ENCODE measurements at regions not wholly inside any gene's neighbourhood (a gene's known extent, or its start where the extent isn't known, plus 50 kb on each side); places are given as distances from the start of the nearest gene placed in this dataset.

DNA sequence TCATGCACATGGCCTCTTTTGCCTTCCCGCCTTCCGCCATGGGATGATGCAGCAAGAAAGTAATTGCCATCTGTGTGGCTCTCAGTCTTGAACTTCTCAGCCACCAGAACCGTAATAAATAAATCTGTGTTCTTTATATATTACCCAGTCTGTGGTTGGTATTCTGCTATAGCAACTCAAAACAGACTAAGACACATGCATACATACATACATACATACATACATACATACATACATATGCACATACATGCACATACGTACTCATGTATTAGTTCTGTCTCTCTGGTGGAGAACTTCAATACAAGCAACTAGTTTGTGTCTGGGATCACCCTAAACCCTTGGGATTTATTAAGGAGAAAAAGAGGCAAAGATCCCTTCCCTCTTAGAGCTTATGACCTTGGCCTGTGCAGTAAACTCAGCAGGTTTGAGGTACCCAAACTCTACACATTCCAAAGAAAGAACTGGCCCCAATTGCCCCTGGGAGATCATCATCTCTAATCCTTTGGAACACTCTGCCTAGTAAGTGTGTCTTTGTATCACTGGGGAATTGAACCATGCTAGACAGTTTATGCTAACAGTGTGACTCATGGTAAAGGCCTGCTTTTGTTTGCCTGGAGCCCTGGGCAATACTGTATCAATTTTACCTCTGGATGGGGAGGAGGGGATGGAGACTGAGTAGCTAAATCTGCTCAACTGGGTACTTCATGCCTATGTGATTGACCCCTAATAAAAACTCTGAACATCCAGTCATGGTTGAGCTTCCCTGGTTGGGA, 115.6 kb upstream of the LMCD1 start:
- Histone ChIP-seq H2BK5ac (ENCODE audit: low read depth, low read length, poor library complexity, severe bottlenecking) (no peak overlapping the region), H2BK120ac (ENCODE audit: low read depth, low read length) (no peak overlapping the region), H4K91ac (ENCODE audit: insufficient read depth, low read depth, low read length) (no peak overlapping the region), H3K36me3 (ENCODE audit: control insufficient read depth, insufficient read depth, low read length) (no peaks in the 10 kb centered on the region), H2AK5ac (ENCODE audit: low read depth, low read length) (no peak overlapping the region), H3K4me2 (ENCODE audit: low read depth, low read length) (no peak overlapping the region), H2AK9ac (replicated peaks; ENCODE audit: low read depth, low read length, poor library complexity) (no peak overlapping the region), H3K9ac (ENCODE audit: low read depth, low read length) (no peak overlapping the region), H3K9me3 (ENCODE audit: control insufficient read depth, insufficient read depth, low read length) (no peaks in the 10 kb centered on the region), H4K8ac (ENCODE audit: low read depth in 2 of 2, low read length in 2 of 2) (no peak overlapping the region), H3K27me3 (ENCODE audit: control insufficient read depth, insufficient read depth, low read length) (no peaks in the 10 kb centered on the region; the same call in 1 of the 2 replicates), H3K9me1 (ENCODE audit: insufficient read depth, low read length) (no peaks in the 10 kb centered on the region), H2BK15ac (ENCODE audit: low read depth, low read length) (no peak overlapping the region), H4K5ac (ENCODE audit: low read depth, low read length) (no peak overlapping the region), H3K27ac (ENCODE audit: insufficient read depth, low read length) (no peak overlapping the region), H2AFZ (replicated peaks; ENCODE audit: low read length, poor library complexity) (no peak overlapping the region), H3K4ac (ENCODE audit: low read depth, low read length) (no peak overlapping the region), H3K23ac (ENCODE audit: low read depth, low read length) (no peak overlapping the region), H3K18ac (ENCODE audit: low read depth, low read length) (no peak overlapping the region), H3K4me1 (ENCODE audit: control insufficient read depth, insufficient read depth, low read length) (no peaks in the 10 kb centered on the region; the same call in 1 of the 2 replicates), H3K56ac (ENCODE audit: extremely low read depth, insufficient read depth, low read length) (no peak overlapping the region), H4K20me1 (ENCODE audit: insufficient read depth, low read length) (no peaks in the 10 kb centered on the region), H3K79me1 (ENCODE audit: low read depth in 1 of 2, low read length in 2 of 2) (no peaks in the 10 kb centered on the region), H3K4me3 (ENCODE audit: insufficient read depth, low read depth, low read length) (no peak overlapping the region), H2BK20ac (ENCODE audit: low read depth, low read length) (no peak overlapping the region), H3K14ac (replicated peaks; ENCODE audit: low read depth, low read length) (no peak overlapping the region)
- no TSS peak for BruUV-seq (replicated peaks)
- DNase-seq: peak; percentile 19
- TF ChIP-seq MXI1 (IDR thresholded peaks at IDR 0.05; ENCODE audit: borderline replicate concordance, low read depth, low read length) (no peak), CHD1 (IDR thresholded peaks at IDR 0.05; ENCODE audit: low read depth, low read length) (no peak), POLR2A (IDR thresholded peaks at IDR 0.05; ENCODE audit: low read depth, low read length) (no peak)
- TF ChIP-seq, protein P1, sequence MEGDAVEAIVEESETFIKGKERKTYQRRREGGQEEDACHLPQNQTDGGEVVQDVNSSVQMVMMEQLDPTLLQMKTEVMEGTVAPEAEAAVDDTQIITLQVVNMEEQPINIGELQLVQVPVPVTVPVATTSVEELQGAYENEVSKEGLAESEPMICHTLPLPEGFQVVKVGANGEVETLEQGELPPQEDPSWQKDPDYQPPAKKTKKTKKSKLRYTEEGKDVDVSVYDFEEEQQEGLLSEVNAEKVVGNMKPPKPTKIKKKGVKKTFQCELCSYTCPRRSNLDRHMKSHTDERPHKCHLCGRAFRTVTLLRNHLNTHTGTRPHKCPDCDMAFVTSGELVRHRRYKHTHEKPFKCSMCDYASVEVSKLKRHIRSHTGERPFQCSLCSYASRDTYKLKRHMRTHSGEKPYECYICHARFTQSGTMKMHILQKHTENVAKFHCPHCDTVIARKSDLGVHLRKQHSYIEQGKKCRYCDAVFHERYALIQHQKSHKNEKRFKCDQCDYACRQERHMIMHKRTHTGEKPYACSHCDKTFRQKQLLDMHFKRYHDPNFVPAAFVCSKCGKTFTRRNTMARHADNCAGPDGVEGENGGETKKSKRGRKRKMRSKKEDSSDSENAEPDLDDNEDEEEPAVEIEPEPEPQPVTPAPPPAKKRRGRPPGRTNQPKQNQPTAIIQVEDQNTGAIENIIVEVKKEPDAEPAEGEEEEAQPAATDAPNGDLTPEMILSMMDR (conservative IDR thresholded peaks at IDR 0.05; ENCODE audit: low read depth, low read length): no peak
- in situ Hi-C loops (cut with MboI; ENCODE audit: low sequenced_read_pairs): no loop called here
- intact Hi-C loops (cut with micrococcal nuclease): no loop called here
- ATAC-seq (ENCODE audit: low read depth): peak; percentile 77
- dilution Hi-C loops (cut with HindIII; ENCODE audit: low sequenced_read_pairs, unreplicated experiment): no loop called here
- CTCF ChIA-PET: interaction anchor here (0.9 kb wide), 1 partner anchor 15 kb away, joined by 4 read pairs; no protein-coding TSS in a partner anchor
- POLR2A ChIA-PET (ENCODE audit: unreplicated experiment): no interaction called here
- no CpG with 5 or more reads among the region's 4 CpGs for WGBS, 2 experiments (ENCODE audit: extremely low coverage in 2 of 2, insufficient read length in 1 of 2)

Measured in IMR-90 (cell line).